ENCODE measurements at regions not wholly inside any gene's neighbourhood (a gene's known extent, or its start where the extent isn't known, plus 50 kb on each side); places are given as distances from the start of the nearest gene placed in this dataset.

DNA sequence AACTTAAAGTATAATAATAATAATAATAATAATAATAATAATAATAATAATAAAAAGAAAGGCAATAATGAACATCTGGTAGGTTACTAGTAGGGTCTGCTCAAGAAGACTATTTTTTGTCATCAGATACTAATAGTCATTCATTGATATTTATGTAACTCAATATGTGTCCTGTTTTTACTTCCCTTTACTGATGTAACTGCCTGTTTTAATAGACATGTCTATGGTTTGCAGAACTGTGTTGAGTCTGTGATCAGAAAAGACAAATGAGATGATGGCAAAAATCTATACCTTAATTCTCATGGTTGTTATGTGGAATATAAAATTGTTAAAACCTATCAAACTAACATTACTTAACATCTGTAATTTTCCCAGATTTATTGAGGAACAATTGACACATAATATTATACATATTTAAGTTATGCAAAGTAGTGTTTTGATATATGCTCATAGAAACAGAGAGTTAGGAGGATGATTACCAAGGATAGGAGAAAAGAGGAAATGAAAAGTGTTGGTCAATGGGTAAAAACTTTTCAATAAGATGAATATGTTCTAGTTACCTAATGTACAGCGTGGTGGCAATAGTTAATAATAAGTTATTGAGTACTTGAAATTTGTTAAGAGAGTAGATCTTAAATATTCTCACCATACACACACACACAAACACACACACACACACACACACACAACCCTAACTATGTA lies 699.4 kb downstream of the ZPLD1 start:
- no peak overlapping the region for H3K27ac ChIP-seq
- intact Hi-C loops (cut with DNase I), result loop anchor here (5.0 kb wide), 1 partner anchor 98 kb away; no protein-coding TSS in a partner anchor
- H3K4me3 ChIP-seq, result no peak overlapping the region
- TF ChIP-seq, protein P1, sequence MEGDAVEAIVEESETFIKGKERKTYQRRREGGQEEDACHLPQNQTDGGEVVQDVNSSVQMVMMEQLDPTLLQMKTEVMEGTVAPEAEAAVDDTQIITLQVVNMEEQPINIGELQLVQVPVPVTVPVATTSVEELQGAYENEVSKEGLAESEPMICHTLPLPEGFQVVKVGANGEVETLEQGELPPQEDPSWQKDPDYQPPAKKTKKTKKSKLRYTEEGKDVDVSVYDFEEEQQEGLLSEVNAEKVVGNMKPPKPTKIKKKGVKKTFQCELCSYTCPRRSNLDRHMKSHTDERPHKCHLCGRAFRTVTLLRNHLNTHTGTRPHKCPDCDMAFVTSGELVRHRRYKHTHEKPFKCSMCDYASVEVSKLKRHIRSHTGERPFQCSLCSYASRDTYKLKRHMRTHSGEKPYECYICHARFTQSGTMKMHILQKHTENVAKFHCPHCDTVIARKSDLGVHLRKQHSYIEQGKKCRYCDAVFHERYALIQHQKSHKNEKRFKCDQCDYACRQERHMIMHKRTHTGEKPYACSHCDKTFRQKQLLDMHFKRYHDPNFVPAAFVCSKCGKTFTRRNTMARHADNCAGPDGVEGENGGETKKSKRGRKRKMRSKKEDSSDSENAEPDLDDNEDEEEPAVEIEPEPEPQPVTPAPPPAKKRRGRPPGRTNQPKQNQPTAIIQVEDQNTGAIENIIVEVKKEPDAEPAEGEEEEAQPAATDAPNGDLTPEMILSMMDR (IDR thresholded peaks at IDR 0.05), result no peak
- TF ChIP-seq POLR2A (IDR thresholded peaks at IDR 0.05) (no peak), POLR2AphosphoS5 (IDR thresholded peaks at IDR 0.05; ENCODE audit: insufficient read depth in 1 of 2, low read depth in 1 of 2) (no peak)
- H3K4me1 ChIP-seq, result no peaks in the 10 kb centered on the region
- no peak for DNase-seq (ENCODE audit: extremely low spot score in 2 of 2)
- no peaks in the 10 kb centered on the region for H3K36me3 ChIP-seq
- no peaks in the 10 kb centered on the region for H3K27me3 ChIP-seq
- no peaks in the 10 kb centered on the region for H3K9me3 ChIP-seq

DNA sequence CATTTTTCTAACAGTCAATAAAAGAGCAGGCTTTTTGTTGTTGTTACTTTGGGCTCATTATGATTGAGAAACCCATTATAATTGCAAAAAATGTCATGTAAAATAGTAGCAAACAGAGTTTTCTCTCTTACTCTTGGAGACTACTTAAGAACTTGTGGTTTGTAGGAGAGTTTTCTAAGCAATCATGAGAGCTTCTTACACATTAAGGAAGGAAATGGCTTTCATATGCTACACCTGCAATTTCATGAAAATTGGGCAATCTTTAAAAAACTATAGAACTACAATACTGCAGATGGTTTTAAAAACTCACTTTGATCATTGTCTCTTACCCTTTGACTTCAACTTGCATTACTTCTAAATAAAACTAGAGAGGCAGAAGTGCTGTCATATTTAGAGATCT lies 701.8 kb downstream of the ZPLD1 start:
- Histone ChIP-seq H3K4me3 (no peak overlapping the region), H3K27me3 (no peaks in the 10 kb centered on the region), H3K27ac (no peak overlapping the region), H3K36me3 (no peaks in the 10 kb centered on the region), H3K4me1 (no peaks in the 10 kb centered on the region), H3K9me3 (no peaks in the 10 kb centered on the region)
- no peak for DNase-seq (ENCODE audit: extremely low spot score in 2 of 2)
- TF ChIP-seq, protein P1 (IDR thresholded peaks at IDR 0.05), result no peak
- TF ChIP-seq POLR2A (IDR thresholded peaks at IDR 0.05), result no peak
- intact Hi-C loops (cut with DNase I), result no loop called here

DNA sequence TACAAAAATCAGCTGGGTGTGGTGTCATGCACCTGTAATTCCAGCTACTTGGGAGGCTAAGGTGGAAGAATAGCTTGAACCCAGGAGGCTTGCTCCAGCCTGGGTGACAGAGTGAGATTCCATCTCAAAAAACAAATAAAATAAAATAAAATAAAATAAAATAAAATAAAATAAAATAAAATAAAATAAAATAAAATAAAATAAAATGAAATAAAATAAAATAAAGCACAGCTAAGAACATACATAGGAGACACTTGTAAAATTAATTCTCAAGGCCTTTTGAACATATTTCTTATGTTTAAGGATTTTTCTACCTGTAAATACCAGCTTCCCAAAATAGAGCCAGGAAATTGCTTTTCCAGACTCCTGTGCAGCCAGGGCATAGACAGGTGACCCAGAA lies 703.0 kb downstream of the ZPLD1 start:
- Histone ChIP-seq H3K27ac (no peak overlapping the region), H3K4me1 (no peaks in the 10 kb centered on the region), H3K4me3 (no peak overlapping the region), H3K27me3 (no peaks in the 10 kb centered on the region), H3K9me3 (no peaks in the 10 kb centered on the region), H3K36me3 (no peaks in the 10 kb centered on the region)
- DNase-seq (ENCODE audit: extremely low spot score in 2 of 2), result no peak
- TF ChIP-seq, protein P1 (IDR thresholded peaks at IDR 0.05), result no peak
- TF ChIP-seq POLR2AphosphoS5 (IDR thresholded peaks at IDR 0.05; ENCODE audit: insufficient read depth in 1 of 2, low read depth in 1 of 2) (no peak), POLR2A (IDR thresholded peaks at IDR 0.05) (no peak)
- intact Hi-C loops (cut with DNase I), result no loop called here

DNA sequence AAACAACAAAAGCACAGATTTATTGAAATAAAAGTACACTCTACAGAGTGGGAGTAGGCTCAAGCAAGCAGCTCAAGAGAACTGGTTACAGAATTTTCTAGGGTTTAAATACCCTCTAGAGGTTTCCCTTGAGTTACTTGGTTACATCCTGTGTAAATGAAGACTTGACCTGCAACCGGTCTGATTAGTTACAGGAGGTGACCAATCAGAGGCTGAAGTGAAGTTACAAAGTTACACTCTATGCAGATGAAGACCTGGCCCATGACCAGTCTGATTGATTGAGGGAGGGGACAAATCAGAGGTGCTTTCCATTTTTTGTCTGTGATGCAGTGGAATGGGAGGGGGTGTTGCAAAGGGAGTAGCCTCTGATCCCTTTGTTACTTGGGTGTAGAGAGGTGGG lies 723.4 kb downstream of the ZPLD1 start:
- DNase-seq (ENCODE audit: extremely low spot score in 2 of 2), result no peak
- intact Hi-C loops (cut with DNase I), result no loop called here
- H3K9me3 ChIP-seq, result no peaks in the 10 kb centered on the region
- H3K4me1 ChIP-seq, result no peaks in the 10 kb centered on the region
- no peak overlapping the region for H3K4me3 ChIP-seq
- H3K27me3 ChIP-seq, result no peaks in the 10 kb centered on the region
- TF ChIP-seq POLR2A (IDR thresholded peaks at IDR 0.05) (no peak), POLR2AphosphoS5 (IDR thresholded peaks at IDR 0.05; ENCODE audit: insufficient read depth in 1 of 2, low read depth in 1 of 2) (no peak)
- TF ChIP-seq, protein P1 (IDR thresholded peaks at IDR 0.05), result no peak
- H3K36me3 ChIP-seq, result no peaks in the 10 kb centered on the region
- no peak overlapping the region for H3K27ac ChIP-seq

DNA sequence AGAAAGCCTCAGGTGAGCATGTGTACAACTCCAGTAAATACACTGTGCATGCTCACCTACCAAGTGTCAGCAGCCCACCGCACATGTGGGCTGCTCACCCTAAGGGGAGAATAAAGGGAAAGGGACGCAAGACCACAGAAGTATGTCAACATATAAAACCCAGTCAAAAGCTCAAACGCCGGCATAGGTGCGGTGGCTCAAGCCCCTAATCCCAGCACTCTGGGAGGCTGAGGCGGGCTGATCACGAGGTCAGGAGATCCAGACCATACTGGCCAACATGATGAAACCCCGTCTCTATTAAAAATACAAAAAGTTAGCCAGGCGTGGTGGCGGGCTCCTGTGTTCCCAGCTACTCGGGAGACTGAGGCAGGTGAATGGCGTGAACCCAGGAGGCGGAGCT lies 732.1 kb downstream of the ZPLD1 start:
- Histone ChIP-seq H3K9me3 (no peaks in the 10 kb centered on the region), H3K4me1 (no peaks in the 10 kb centered on the region), H3K27ac (no peak overlapping the region), H3K27me3 (no peaks in the 10 kb centered on the region), H3K4me3 (no peak overlapping the region), H3K36me3 (no peaks in the 10 kb centered on the region)
- no peak for DNase-seq (ENCODE audit: extremely low spot score in 2 of 2)
- intact Hi-C loops (cut with DNase I), result no loop called here
- no peak for TF ChIP-seq POLR2A (IDR thresholded peaks at IDR 0.05)
- no peak for TF ChIP-seq POLR2AphosphoS5 (IDR thresholded peaks at IDR 0.05; ENCODE audit: insufficient read depth in 1 of 2, low read depth in 1 of 2)
- TF ChIP-seq, protein P1 (IDR thresholded peaks at IDR 0.05), result no peak
